ENCODE measurements at regions not wholly inside any gene's neighbourhood (a gene's known extent, or its start where the extent isn't known, plus 50 kb on each side); places are given as distances from the start of the nearest gene placed in this dataset.
"Not testable (repeated sequence)": the region's sequence is repeated elsewhere in the genome, so short reads cannot be mapped to it uniquely, and the experiment has no call there.

DNA sequence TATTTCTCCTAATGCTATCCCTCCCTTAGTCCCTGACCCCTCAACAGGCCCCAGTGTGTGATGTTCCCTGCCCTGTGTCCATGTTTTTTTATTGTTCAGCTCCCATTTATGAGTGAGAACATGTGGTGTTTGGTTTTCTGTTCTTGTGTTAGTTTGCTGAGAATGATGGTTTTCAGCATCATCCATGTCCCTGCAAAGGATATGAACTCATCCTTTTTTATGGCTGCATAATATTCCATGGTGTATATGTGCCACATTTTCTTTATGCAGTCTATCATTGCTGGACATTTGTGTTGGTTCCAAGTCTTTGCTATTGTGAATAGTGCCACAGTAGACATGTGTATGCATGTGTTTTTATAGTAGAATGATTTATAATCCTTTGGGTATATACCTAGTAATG is 79.5 kb upstream of the PRL start:
- H3K27me3 Mint-ChIP-seq; H3K27ac Mint-ChIP-seq; H3K4me1 ChIP-seq (ENCODE audit: insufficient read depth, low read length); H3K4me3 Mint-ChIP-seq; intact Hi-C loops (cut with micrococcal nuclease); CTCF ChIA-PET (ENCODE audit: partially characterized antibody); DNase-seq; H3K4me3 ChIP-seq (ENCODE audit: low read length in 2 of 2); POLR2A ChIA-PET (ENCODE audit: partially characterized antibody); H3K9me3 ChIP-seq (ENCODE audit: control insufficient read depth in 1 of 2, low read length in 2 of 2); H3K27ac ChIP-seq (ENCODE audit: low read depth, low read length); H3K27me3 ChIP-seq (ENCODE audit: insufficient read depth, low read length); H3K4me1 Mint-ChIP-seq; H3K36me3 ChIP-seq (ENCODE audit: insufficient read depth, low read length); H3K36me3 Mint-ChIP-seq: not testable (repeated sequence)
- peaks cover 0 to 19% (median 1%) of the 10 kb centered on the region in 8 donors for H3K9me3 Mint-ChIP-seq

GRCh38 chr6:22378536-22378935 is 81.7 kb upstream of the PRL start:
- DNase-seq; POLR2A ChIA-PET (ENCODE audit: partially characterized antibody); H3K27ac Mint-ChIP-seq; H3K4me3 Mint-ChIP-seq; H3K4me1 ChIP-seq (ENCODE audit: insufficient read depth, low read length); H3K36me3 Mint-ChIP-seq; H3K36me3 ChIP-seq (ENCODE audit: insufficient read depth, low read length); intact Hi-C loops (cut with micrococcal nuclease); H3K27me3 ChIP-seq (ENCODE audit: insufficient read depth, low read length); H3K27me3 Mint-ChIP-seq; H3K4me3 ChIP-seq (ENCODE audit: low read length in 2 of 2); CTCF ChIA-PET (ENCODE audit: partially characterized antibody); H3K9me3 ChIP-seq (ENCODE audit: control insufficient read depth in 1 of 2, low read length in 2 of 2); H3K4me1 Mint-ChIP-seq; H3K27ac ChIP-seq (ENCODE audit: low read depth, low read length): not testable (repeated sequence)
- H3K9me3 Mint-ChIP-seq = peaks cover 0 to 18% (median 0%) of the 10 kb centered on the region in 8 donors

DNA sequence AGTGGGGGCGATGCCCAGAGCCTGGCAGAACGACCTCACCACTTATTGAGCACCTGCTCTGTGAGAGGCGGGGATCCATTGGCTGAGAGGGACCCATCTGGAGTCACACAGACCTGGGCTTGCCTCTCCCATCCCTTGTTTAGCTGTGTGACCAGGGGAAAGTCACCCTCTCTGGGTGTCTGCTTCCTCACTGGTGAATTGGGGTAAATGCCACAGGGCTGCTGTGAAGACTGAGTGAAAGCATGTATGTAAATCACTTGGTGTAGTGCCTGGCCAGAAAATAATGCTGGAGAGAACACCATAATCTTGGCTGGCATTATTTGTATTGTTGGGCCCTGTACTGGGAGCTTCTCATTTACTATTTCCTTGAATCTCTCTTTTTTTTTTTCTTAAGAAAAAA is 83.4 kb upstream of the PRL start:
- Histone ChIP-seq H3K27me3 (ENCODE audit: insufficient read depth, low read length) (no peaks in the 10 kb centered on the region), H3K36me3 (ENCODE audit: insufficient read depth, low read length) (no peaks in the 10 kb centered on the region), H3K27ac (ENCODE audit: low read depth, low read length) (no peak overlapping the region), H3K4me3 (ENCODE audit: low read length in 2 of 2) (no peak overlapping the region), H3K4me1 (ENCODE audit: insufficient read depth, low read length) (no peaks in the 10 kb centered on the region), H3K9me3 (ENCODE audit: control insufficient read depth in 1 of 2, low read length in 2 of 2) (no peaks in the 10 kb centered on the region)
- DNase-seq = no peak
- intact Hi-C loops (cut with micrococcal nuclease) = no loop called here
- H3K27ac Mint-ChIP-seq = no peak overlapping the region
- no peaks in the 10 kb centered on the region for H3K27me3 Mint-ChIP-seq
- ChIA-PET POLR2A (ENCODE audit: partially characterized antibody) (no interaction called here), CTCF (ENCODE audit: partially characterized antibody) (no interaction called here)
- no peaks in the 10 kb centered on the region for H3K4me1 Mint-ChIP-seq
- no peak overlapping the region for H3K4me3 Mint-ChIP-seq
- peaks cover 0 to 18% (median under 1%) of the 10 kb centered on the region in 8 donors for H3K9me3 Mint-ChIP-seq
- no peaks in the 10 kb centered on the region for H3K36me3 Mint-ChIP-seq

GRCh38 chr6:22381845-22382544 is 85.2 kb upstream of the PRL start:
- no peaks in the 10 kb centered on the region for H3K4me1 Mint-ChIP-seq
- ChIA-PET CTCF (ENCODE audit: partially characterized antibody) (no interaction called here), POLR2A (ENCODE audit: partially characterized antibody) (no interaction called here)
- DNase-seq = no peak
- Histone ChIP-seq H3K27me3 (ENCODE audit: insufficient read depth, low read length) (no peaks in the 10 kb centered on the region), H3K4me1 (ENCODE audit: insufficient read depth, low read length) (no peaks in the 10 kb centered on the region), H3K36me3 (ENCODE audit: insufficient read depth, low read length) (no peaks in the 10 kb centered on the region), H3K4me3 (ENCODE audit: low read length in 2 of 2) (no peak overlapping the region), H3K9me3 (ENCODE audit: control insufficient read depth in 1 of 2, low read length in 2 of 2) (no peaks in the 10 kb centered on the region), H3K27ac (ENCODE audit: low read depth, low read length) (no peak overlapping the region)
- H3K27ac Mint-ChIP-seq = no peak overlapping the region
- H3K9me3 Mint-ChIP-seq = peaks cover 0 to 15% (median under 1%) of the 10 kb centered on the region in 8 donors
- no peaks in the 10 kb centered on the region for H3K27me3 Mint-ChIP-seq
- intact Hi-C loops (cut with micrococcal nuclease) = no loop called here
- H3K36me3 Mint-ChIP-seq = no peaks in the 10 kb centered on the region
- no peak overlapping the region for H3K4me3 Mint-ChIP-seq

DNA sequence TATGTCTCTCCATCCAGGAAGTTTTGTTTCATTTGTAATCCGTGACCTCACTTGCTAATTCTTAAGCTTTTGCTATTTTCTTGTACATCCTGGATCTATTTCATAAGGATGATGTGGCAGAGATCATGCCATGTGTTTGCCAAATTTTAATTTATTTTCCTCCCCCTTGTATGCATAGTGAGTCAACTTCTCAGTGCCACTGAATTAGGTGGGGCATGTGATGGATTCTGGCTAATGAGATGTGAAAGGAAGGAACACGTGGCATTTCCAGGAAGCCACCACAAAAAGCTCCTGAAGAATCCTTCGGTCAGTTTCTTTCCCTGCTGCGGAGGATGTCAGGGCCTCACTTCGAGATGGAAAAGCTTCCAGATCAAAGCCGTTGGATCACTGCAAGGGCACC is 86.2 kb upstream of the PRL start:
- Mint-ChIP-seq H3K27me3 (no peaks in the 10 kb centered on the region), H3K4me1 (no peaks in the 10 kb centered on the region), H3K36me3 (no peaks in the 10 kb centered on the region), H3K27ac (no peak overlapping the region), H3K4me3 (no peak overlapping the region), H3K9me3 (peaks cover 0 to 6% (median 2%) of the 10 kb centered on the region in 8 donors)
- ChIA-PET CTCF (ENCODE audit: partially characterized antibody) (no interaction called here), POLR2A (ENCODE audit: partially characterized antibody) (no interaction called here)
- H3K9me3 ChIP-seq (ENCODE audit: control insufficient read depth in 1 of 2, low read length in 2 of 2) = no peaks in the 10 kb centered on the region
- no peaks in the 10 kb centered on the region for H3K36me3 ChIP-seq (ENCODE audit: insufficient read depth, low read length)
- H3K27me3 ChIP-seq (ENCODE audit: insufficient read depth, low read length) = no peaks in the 10 kb centered on the region
- no peaks in the 10 kb centered on the region for H3K4me1 ChIP-seq (ENCODE audit: insufficient read depth, low read length)
- H3K27ac ChIP-seq (ENCODE audit: low read depth, low read length) = no peak overlapping the region
- no peak overlapping the region for H3K4me3 ChIP-seq (ENCODE audit: low read length in 2 of 2)
- no peak for DNase-seq
- intact Hi-C loops (cut with micrococcal nuclease) = no loop called here

DNA sequence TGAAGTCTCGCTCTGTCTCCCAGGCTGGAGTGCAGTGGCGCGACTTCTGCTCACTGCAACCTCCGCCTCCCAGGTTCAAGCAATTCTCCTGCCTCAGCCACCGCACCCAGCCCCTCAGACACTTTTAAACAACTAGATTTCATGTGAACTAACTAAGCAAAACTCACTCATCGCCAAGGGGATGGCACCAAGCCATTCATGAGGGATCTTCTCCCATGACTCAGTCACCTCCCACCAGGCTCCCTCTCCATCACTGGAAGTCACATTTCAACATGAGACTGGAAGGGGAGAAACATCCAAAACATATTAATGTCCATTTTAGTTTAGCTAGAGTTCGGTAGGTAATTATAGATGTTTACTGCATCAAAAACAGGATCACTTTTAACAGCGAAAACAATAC is 95.9 kb upstream of the PRL start:
- H3K27ac Mint-ChIP-seq = no peak overlapping the region
- ChIA-PET POLR2A (ENCODE audit: partially characterized antibody) (no interaction called here), CTCF (ENCODE audit: partially characterized antibody) (no interaction called here)
- intact Hi-C loops (cut with micrococcal nuclease) = no loop called here
- Histone ChIP-seq H3K27me3 (ENCODE audit: insufficient read depth, low read length) (no peaks in the 10 kb centered on the region), H3K27ac (ENCODE audit: low read depth, low read length) (no peak overlapping the region), H3K36me3 (ENCODE audit: insufficient read depth, low read length) (no peaks in the 10 kb centered on the region), H3K4me3 (ENCODE audit: low read length in 2 of 2) (no peak overlapping the region), H3K9me3 (ENCODE audit: control insufficient read depth in 1 of 2, low read length in 2 of 2) (no peaks in the 10 kb centered on the region), H3K4me1 (ENCODE audit: insufficient read depth, low read length) (no peaks in the 10 kb centered on the region)
- no peak for DNase-seq
- no peak overlapping the region for H3K4me3 Mint-ChIP-seq
- no peaks in the 10 kb centered on the region for H3K36me3 Mint-ChIP-seq
- no peaks in the 10 kb centered on the region for H3K4me1 Mint-ChIP-seq
- no peaks in the 10 kb centered on the region for H3K27me3 Mint-ChIP-seq
- peaks cover 0 to 11% (median 5%) of the 10 kb centered on the region in 8 donors for H3K9me3 Mint-ChIP-seq

DNA sequence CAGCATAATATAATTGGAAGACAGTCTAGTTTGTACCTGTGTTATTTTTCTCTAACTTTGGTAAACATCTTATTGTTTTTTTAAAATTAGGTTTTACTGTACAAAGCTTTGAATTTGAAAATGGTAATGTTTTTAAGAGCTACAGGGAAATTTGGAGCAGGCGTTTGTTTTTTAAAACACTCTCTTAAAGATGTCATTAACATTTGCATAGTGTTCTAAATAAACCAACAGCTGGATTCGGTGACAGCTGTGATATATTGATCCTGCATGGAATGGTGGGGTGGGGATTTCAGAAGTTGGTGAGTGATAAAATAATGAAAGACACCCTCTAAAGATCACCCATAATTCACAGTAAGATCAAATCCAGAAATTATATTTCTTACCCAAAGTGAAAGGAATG is 97.9 kb upstream of the PRL start:
- Mint-ChIP-seq H3K4me3 (no peak overlapping the region), H3K9me3 (peaks cover 0 to 6% (median 0%) of the 10 kb centered on the region in 8 donors), H3K4me1 (no peaks in the 10 kb centered on the region), H3K27me3 (no peaks in the 10 kb centered on the region), H3K36me3 (no peaks in the 10 kb centered on the region), H3K27ac (no peak overlapping the region)
- H3K4me1 ChIP-seq (ENCODE audit: insufficient read depth, low read length) = no peaks in the 10 kb centered on the region
- H3K27ac ChIP-seq (ENCODE audit: low read depth, low read length) = no peak overlapping the region
- POLR2A ChIA-PET (ENCODE audit: partially characterized antibody) = no interaction called here
- H3K36me3 ChIP-seq (ENCODE audit: insufficient read depth, low read length) = no peaks in the 10 kb centered on the region
- DNase-seq = no peak
- no peaks in the 10 kb centered on the region for H3K9me3 ChIP-seq (ENCODE audit: control insufficient read depth in 1 of 2, low read length in 2 of 2)
- no peaks in the 10 kb centered on the region for H3K27me3 ChIP-seq (ENCODE audit: insufficient read depth, low read length)
- H3K4me3 ChIP-seq (ENCODE audit: low read length in 2 of 2) = no peak overlapping the region
- CTCF ChIA-PET (ENCODE audit: partially characterized antibody) = no interaction called here
- intact Hi-C loops (cut with micrococcal nuclease) = no loop called here

- H3K4me3 ChIP-seq (ENCODE audit: low read length in 2 of 2) = no peak overlapping the region
- Mint-ChIP-seq H3K4me1 (no peaks in the 10 kb centered on the region), H3K27ac (no peak overlapping the region), H3K9me3 (peaks cover 0 to 3% (median 0%) of the 10 kb centered on the region in 8 donors), H3K36me3 (no peaks in the 10 kb centered on the region), H3K4me3 (no peak overlapping the region), H3K27me3 (no peaks in the 10 kb centered on the region)
- no peaks in the 10 kb centered on the region for H3K9me3 ChIP-seq (ENCODE audit: control insufficient read depth in 1 of 2, low read length in 2 of 2)
- DNase-seq = no peak
- POLR2A ChIA-PET (ENCODE audit: partially characterized antibody) = no interaction called here
- H3K36me3 ChIP-seq (ENCODE audit: insufficient read depth, low read length) = no peaks in the 10 kb centered on the region
- H3K4me1 ChIP-seq (ENCODE audit: insufficient read depth, low read length) = no peaks in the 10 kb centered on the region
- no peak overlapping the region for H3K27ac ChIP-seq (ENCODE audit: low read depth, low read length)
- intact Hi-C loops (cut with micrococcal nuclease) = no loop called here
- no peaks in the 10 kb centered on the region for H3K27me3 ChIP-seq (ENCODE audit: insufficient read depth, low read length)
- CTCF ChIA-PET (ENCODE audit: partially characterized antibody) = no interaction called here
Observed at GRCh38 chr6:22399693-22400092, 102.9 kb upstream of the PRL start.
